ENCODE measurements at regions not wholly inside any gene's neighbourhood (a gene's known extent, or its start where the extent isn't known, plus 50 kb on each side); places are given as distances from the start of the nearest gene placed in this dataset.
"Not testable (repeated sequence)": the region's sequence is repeated elsewhere in the genome, so short reads cannot be mapped to it uniquely, and the experiment has no call there.

GRCh38 chr3:20370273-20371063 is 184.5 kb upstream of the SGO1 start:
- not testable (repeated sequence) for DNase-seq

GRCh38 chr3:20361000-20361399 is 175.0 kb upstream of the SGO1 start:
- DNase-seq: no peak

GRCh38 chr3:20353286-20353685 is 167.3 kb upstream of the SGO1 start:
- no peak for DNase-seq

- no peak for DNase-seq
These were observed 166.7 kb upstream of the SGO1 start for GRCh38 chr3:20352546-20353179.

GRCh38 chr3:20350449-20350848 is 164.4 kb upstream of the SGO1 start:
- DNase-seq: no peak

GRCh38 chr3:20346916-20347315 is 160.9 kb upstream of the SGO1 start:
- DNase-seq: no peak

- DNase-seq: no peak
These were observed 160.4 kb upstream of the SGO1 start for GRCh38 chr3:20346369-20346768.

- DNase-seq: no peak
These were observed 158.5 kb upstream of the SGO1 start for GRCh38 chr3:20344400-20344959.

GRCh38 chr3:20343790-20344189 is 157.8 kb upstream of the SGO1 start:
- no peak for DNase-seq

- peak; percentile 35 for DNase-seq
These were observed 154.4 kb upstream of the SGO1 start for GRCh38 chr3:20340324-20340928.

GRCh38 chr3:20336572-20336971 is 150.6 kb upstream of the SGO1 start:
- no peak for DNase-seq

GRCh38 chr3:20334842-20335241 is 148.8 kb upstream of the SGO1 start:
- no peak for DNase-seq

GRCh38 chr3:20327889-20328288 is 141.9 kb upstream of the SGO1 start:
- no peak for DNase-seq

GRCh38 chr3:20326541-20326940 is 140.5 kb upstream of the SGO1 start:
- no peak for DNase-seq

GRCh38 chr3:20325563-20325962 is 139.6 kb upstream of the SGO1 start:
- no peak for DNase-seq

GRCh38 chr3:20324664-20325478 is 138.9 kb upstream of the SGO1 start:
- no peak for DNase-seq

GRCh38 chr3:20323307-20323927 is 137.4 kb upstream of the SGO1 start:
- DNase-seq: no peak

GRCh38 chr3:20322085-20322484 is 136.1 kb upstream of the SGO1 start:
- DNase-seq: no peak

GRCh38 chr3:20321391-20322047 is 135.5 kb upstream of the SGO1 start:
- DNase-seq: no peak

- DNase-seq: no peak
These were observed 134.5 kb upstream of the SGO1 start for GRCh38 chr3:20320489-20320888.

- no peak for DNase-seq
These were observed 133.5 kb upstream of the SGO1 start for GRCh38 chr3:20319551-20319950.

GRCh38 chr3:20317616-20318015 is 131.6 kb upstream of the SGO1 start:
- DNase-seq: no peak

Data from NCI-H1105 (cell line).